Activated CD4-positive, alpha-beta T cell treated with anti-CD3 and anti-CD28 coated beads for 36 hours (primary cell): ENCODE measurements at regions not wholly inside any gene's neighbourhood (a gene's known extent, or its start where the extent isn't known, plus 50 kb on each side); places are given as distances from the start of the nearest gene placed in this dataset.
"Not testable (repeated sequence)": the region's sequence is repeated elsewhere in the genome, so short reads cannot be mapped to it uniquely, and the experiment has no call there.

Experiments
- ATAC-seq: fragments of 200-7000 bp; cut with Tn5 transposase; one replicate; pipeline ENCODE4 v1.10.0; 2021; ENCODE audit warnings: mild to moderate bottlenecking, moderate library complexity
- CTCF ChIA-PET: fragments of 350-600 bp; sonication (Branson Sonifier 250); formaldehyde crosslinking; loops from one replicate; lab custom pipeline; 2021; ENCODE audit warnings: antibody characterized with exemption; lab: Charles Lee
- POLR2A ChIA-PET: fragments of 350-600 bp; sonication (Branson Sonifier 250); formaldehyde crosslinking; loops from one replicate; lab custom pipeline; 2021; ENCODE audit warnings: antibody characterized with exemption, inconsistent platforms; lab: Charles Lee
- DNase-seq: peaks from one replicate; pipeline ENCODE4 v3.0.0-alpha.2; 2020
- H3K27ac Mint-ChIP-seq: one replicate; pipeline ENCODE4 v1.8.0; 2021; ENCODE audit warnings: mixed read lengths
- H3K27me3 Mint-ChIP-seq: one replicate; pipeline ENCODE4 v1.8.0; 2021; ENCODE audit warnings: mixed read lengths
- H3K36me3 Mint-ChIP-seq: one replicate; pipeline ENCODE4 v1.8.0; 2021; ENCODE audit warnings: low read depth, mixed read lengths
- H3K4me1 Mint-ChIP-seq: one replicate; pipeline ENCODE4 v1.8.0; 2021; ENCODE audit warnings: mixed read lengths
- H3K4me3 Mint-ChIP-seq: one replicate; pipeline ENCODE4 v1.8.0; 2021; ENCODE audit warnings: mild to moderate bottlenecking, moderate library complexity, mixed read lengths
- H3K9me3 Mint-ChIP-seq: one replicate; pipeline ENCODE4 v1.8.0; 2021; ENCODE audit warnings: low read depth, mixed read lengths
- intact Hi-C, 2 experiments: fragments of 100-400 bp; cut with DNase I in 1 of 2; cut with micrococcal nuclease in 1 of 2; formaldehyde crosslinking; loops; one replicate each; pipeline versions ENCODE4 v1.14.2 to v1.15.1; 2022 to 2024; cut with DNase I, micrococcal nuclease

DNA sequence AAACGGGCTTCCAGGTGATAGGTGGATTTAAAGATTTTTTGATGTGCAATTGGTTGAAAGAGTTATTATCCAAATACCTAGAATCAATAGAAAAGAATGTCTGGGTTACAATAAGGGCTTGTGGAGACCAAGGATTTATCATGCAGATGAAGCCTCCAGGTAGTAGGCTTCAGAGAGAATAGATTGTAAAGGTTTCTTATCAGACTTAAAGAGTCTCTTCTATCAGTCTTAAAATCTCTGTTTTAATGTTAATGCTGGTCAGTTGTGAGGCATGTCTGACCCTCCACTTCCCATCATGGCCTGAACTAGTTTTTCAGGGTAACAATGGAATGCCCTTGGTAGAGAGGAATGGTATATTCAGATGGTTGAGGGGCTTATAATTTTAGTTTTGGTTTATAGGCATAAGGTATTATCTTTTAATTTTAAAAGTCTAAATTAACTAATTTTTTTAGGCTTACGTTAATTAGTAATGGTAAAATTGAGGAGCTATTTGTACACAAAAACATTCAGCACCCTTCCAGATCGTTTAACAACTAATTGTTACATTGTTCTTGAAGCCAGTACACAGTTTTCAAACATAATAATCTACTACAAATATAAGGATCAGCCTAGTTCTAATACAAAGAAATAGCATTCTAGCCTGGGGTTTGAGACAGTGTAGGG, 704.2 kb upstream of the MBL2 start:
- Mint-ChIP-seq H3K9me3 (peaks cover under 1% of the 10 kb centered on the region), H3K4me1 (no peaks in the 10 kb centered on the region), H3K4me3 (no peak overlapping the region), H3K27ac (no peak overlapping the region), H3K27me3 (no peaks in the 10 kb centered on the region), H3K36me3 (no peaks in the 10 kb centered on the region)
- no peak for ATAC-seq
- ChIA-PET CTCF (no interaction called here), POLR2A (no interaction called here)
- intact Hi-C loops: no loop called here
- DNase-seq: no peak

DNA sequence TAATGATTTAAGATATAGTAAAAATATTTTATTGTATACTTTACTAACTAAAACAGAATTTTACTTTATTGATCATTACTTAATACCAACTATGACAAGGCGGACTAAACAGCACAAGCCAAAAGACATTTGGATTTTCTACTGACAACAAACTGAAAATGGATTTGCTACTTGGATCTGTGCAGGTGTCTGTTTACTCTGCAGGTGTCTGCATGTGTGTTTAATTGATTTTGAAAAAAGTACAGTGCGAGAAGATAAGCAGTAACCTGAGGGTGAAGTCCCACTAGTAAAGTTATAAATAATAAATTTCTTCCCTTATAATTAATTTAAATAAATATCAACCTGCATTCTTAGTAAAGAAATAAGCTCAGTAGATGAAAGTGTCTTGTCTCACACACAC, 696.8 kb upstream of the MBL2 start:
- no peaks in the 10 kb centered on the region for H3K36me3 Mint-ChIP-seq
- no peak for ATAC-seq
- POLR2A ChIA-PET: no interaction called here

DNA sequence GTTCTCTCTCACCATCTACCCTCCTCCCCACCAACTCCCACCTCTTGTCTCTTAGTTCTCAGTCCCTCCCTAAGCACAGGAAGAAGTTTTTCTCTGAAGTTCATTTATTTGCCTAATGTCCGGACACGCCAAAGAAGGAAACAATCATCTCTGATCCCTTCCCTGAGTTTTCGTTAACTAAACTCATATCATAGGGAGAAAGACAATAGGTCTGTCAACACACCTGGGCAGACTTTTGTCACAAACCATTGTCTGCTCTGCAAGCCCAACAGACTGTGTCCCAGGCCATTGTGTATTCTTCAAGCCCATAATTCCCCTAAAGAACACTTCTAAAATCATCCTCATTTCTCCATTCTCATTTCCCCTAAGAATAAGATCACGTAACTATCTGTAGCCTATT, 691.0 kb upstream of the MBL2 start:
- H3K36me3 Mint-ChIP-seq: no peaks in the 10 kb centered on the region
- intact Hi-C loops: no loop called here
- peaks cover 8% of the 10 kb centered on the region for H3K9me3 Mint-ChIP-seq
- no peak for ATAC-seq
- no peaks in the 10 kb centered on the region for H3K27me3 Mint-ChIP-seq
- H3K27ac Mint-ChIP-seq: no peak overlapping the region
- DNase-seq: no peak
- POLR2A ChIA-PET: no interaction called here
- no peaks in the 10 kb centered on the region for H3K4me1 Mint-ChIP-seq
- CTCF ChIA-PET: no interaction called here
- H3K4me3 Mint-ChIP-seq: no peak overlapping the region

More for the DNA sequence above, 696.8 kb upstream of the MBL2 start:
- DNase-seq: no peak
- CTCF ChIA-PET: no interaction called here
- intact Hi-C loops: no loop called here
- no peaks in the 10 kb centered on the region for H3K27me3 Mint-ChIP-seq
- no peak overlapping the region for H3K27ac Mint-ChIP-seq
- H3K9me3 Mint-ChIP-seq: peaks cover 3% of the 10 kb centered on the region
- H3K4me1 Mint-ChIP-seq: no peaks in the 10 kb centered on the region
- H3K4me3 Mint-ChIP-seq: no peak overlapping the region

DNA sequence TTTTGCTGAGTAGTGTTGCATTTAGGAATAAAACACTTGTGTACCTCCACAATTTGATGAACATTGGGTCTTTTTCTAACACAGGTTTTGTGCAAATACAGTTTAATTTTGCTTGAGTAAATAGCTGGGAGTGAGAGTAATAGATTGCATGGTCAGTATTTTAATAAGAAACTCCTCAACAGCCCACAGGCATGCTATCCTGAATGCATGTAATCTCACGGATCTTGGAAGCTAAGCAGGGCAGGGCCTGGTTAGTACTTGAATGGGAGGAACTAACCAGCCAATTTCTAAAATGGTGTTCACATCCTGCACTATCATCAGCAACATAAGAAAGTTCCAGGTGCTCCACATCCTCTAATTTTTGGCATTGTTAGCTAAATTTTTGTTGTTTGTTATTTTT, 685.4 kb upstream of the MBL2 start:
- ATAC-seq (no peak), DNase-seq (no peak)
- ChIA-PET CTCF (no interaction called here), POLR2A (no interaction called here)
- no peak overlapping the region for H3K4me3 Mint-ChIP-seq
- no peaks in the 10 kb centered on the region for H3K4me1 Mint-ChIP-seq
- no peaks in the 10 kb centered on the region for H3K36me3 Mint-ChIP-seq
- no peaks in the 10 kb centered on the region for H3K27me3 Mint-ChIP-seq
- intact Hi-C loops: no loop called here
- H3K27ac Mint-ChIP-seq: no peak overlapping the region
- peaks cover 3% of the 10 kb centered on the region for H3K9me3 Mint-ChIP-seq

DNA sequence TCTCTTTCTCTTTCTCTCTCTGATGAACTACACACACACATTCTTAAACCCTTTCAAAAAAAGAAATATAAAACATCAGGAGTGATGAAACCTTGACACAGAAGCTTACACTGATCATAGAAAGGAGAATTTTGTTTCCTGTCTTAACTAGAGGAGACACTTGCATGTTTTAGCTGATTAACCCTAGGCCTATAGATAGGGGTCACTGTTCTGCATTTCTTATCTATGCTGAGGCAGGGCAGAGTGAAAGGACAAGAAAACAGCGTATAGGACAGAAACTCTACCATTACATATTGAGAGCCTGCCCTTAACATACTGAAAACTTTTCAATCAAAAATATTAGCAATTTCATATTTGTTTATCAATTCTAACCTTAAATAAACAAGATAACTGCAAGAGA, 680.6 kb upstream of the MBL2 start:
- Mint-ChIP-seq H3K9me3 (no peaks in the 10 kb centered on the region), H3K4me1 (no peaks in the 10 kb centered on the region), H3K27ac (no peak overlapping the region), H3K36me3 (no peaks in the 10 kb centered on the region), H3K4me3 (no peak overlapping the region), H3K27me3 (no peaks in the 10 kb centered on the region)
- DNase-seq (no peak), ATAC-seq (no peak)
- intact Hi-C loops: no loop called here
- POLR2A ChIA-PET: no interaction called here
- CTCF ChIA-PET: no interaction called here

DNA sequence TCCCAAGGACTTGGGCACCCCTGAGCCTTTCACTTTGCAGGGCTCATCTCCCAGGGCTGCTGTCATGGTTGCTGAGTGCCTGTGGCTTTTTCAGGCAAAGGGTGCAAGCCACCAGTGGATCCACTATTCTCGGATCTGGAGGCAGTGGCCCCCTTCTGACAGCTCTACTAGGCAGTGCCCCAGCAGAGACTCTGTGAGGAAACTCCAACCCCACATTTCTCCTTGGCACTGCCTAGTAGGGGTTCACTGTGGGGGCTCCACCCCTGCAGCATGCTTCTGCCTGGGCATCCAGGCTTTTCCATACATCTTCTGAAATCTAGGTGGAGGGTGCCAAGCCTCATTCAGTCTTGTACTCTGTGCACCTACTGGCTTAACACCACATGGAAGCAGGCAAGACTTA, 675.0 kb upstream of the MBL2 start:
- POLR2A ChIA-PET: no interaction called here
- Mint-ChIP-seq H3K9me3 (peaks cover 2% of the 10 kb centered on the region), H3K4me3 (no peak overlapping the region), H3K27me3 (no peaks in the 10 kb centered on the region), H3K27ac (no peak overlapping the region), H3K4me1 (no peaks in the 10 kb centered on the region), H3K36me3 (no peaks in the 10 kb centered on the region)
- DNase-seq: no peak
- no peak for ATAC-seq
- CTCF ChIA-PET: no interaction called here
- intact Hi-C loops: no loop called here

DNA sequence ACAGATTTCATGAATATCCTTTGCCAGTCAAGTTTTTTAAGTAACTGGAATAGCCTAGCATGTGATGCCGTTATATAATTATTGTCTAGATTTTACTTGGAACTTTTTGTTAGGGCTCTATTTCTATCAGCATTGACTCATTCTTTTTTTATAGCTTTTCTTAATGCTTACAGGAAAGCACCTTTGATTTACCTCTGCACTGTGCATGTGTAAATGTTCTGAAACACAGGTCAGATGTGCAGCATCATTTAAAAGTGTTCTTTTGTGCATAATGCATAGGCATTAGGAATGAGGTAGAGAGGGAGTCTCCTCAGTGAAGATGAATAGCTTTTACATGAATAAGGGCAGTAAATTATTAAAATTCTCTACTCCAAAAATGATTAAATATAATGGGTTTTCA, 669.3 kb upstream of the MBL2 start:
- ChIA-PET POLR2A (no interaction called here), CTCF (no interaction called here)
- no peak for ATAC-seq

DNA sequence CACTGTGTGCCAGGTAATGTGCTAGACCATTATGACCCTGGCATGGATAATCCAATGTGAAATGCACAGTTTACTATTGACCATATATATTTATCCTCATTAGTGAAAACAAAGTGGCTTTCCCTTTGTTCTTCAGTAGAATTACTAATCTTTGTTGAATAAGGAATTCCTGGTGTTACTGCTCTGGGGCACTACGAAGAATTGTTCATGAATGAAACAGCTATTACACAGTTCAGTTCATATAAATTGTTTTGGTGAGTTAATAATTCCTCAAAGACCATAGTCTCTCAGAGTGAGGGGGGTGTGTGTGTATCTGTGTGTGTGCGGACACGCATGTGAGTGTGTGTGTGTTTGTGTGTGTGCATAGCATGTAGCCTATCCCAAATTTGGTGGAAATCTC, 668.0 kb upstream of the MBL2 start:
- intact Hi-C loops: no loop called here
- Mint-ChIP-seq H3K27ac (no peak overlapping the region), H3K36me3 (no peaks in the 10 kb centered on the region), H3K4me1 (no peaks in the 10 kb centered on the region), H3K27me3 (no peaks in the 10 kb centered on the region), H3K9me3 (peaks cover 3% of the 10 kb centered on the region), H3K4me3 (no peak overlapping the region)
- ChIA-PET POLR2A (no interaction called here), CTCF (no interaction called here)
- ATAC-seq (no peak), DNase-seq (no peak)

More for the DNA sequence above, 669.3 kb upstream of the MBL2 start:
- intact Hi-C loops: no loop called here
- peaks cover 3% of the 10 kb centered on the region for H3K9me3 Mint-ChIP-seq
- no peak overlapping the region for H3K4me3 Mint-ChIP-seq
- DNase-seq: no peak
- H3K36me3 Mint-ChIP-seq: no peaks in the 10 kb centered on the region
- H3K27me3 Mint-ChIP-seq: no peaks in the 10 kb centered on the region
- no peaks in the 10 kb centered on the region for H3K4me1 Mint-ChIP-seq
- no peak overlapping the region for H3K27ac Mint-ChIP-seq

DNA sequence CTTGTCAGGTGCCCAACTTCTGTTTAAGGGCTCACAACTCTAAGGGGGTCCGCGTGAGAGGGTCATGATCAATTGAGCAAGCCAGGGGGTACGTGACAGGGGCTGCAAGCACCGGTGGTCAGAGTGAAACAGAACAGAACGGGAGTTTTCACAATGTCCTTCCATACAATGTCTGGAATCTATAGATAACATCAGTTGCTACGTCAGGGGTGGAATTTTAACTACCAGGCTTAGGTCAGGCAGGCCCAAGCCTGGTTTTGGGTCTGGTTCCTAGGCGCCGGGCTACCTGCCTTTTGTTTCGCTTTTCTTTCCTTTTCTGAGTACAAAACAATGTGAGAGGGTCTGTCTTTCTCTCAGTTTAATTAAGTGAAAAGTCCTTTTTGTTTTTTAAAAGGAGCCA, 666.5 kb upstream of the MBL2 start:
- H3K9me3 Mint-ChIP-seq, intact Hi-C loops, H3K36me3 Mint-ChIP-seq: not testable (repeated sequence)

DNA sequence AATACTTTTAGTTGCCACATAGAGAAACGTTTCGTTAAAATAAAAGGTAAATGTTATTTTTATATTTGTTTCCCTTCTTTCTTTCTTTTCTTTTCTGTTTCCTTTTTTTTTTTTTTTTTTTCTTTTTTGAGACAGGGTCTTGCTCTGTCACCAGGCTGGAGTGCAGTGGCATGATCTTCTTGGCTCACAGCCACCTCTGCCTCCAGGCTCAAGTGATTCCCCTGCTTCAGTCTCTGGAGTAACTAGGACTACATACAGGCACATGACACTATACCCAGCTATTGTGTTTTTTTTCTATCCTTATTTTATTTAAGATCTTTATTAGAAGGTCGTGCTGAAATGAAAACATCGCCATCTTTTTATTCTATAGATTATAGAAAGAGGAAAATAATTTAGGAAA, 661.8 kb upstream of the MBL2 start:
- intact Hi-C loops: no loop called here
- no peaks in the 10 kb centered on the region for H3K4me1 Mint-ChIP-seq
- no peaks in the 10 kb centered on the region for H3K36me3 Mint-ChIP-seq
- H3K27me3 Mint-ChIP-seq: no peaks in the 10 kb centered on the region
- no peak for DNase-seq
- no peak overlapping the region for H3K4me3 Mint-ChIP-seq
- no peak overlapping the region for H3K27ac Mint-ChIP-seq
- no peak for ATAC-seq
- POLR2A ChIA-PET: no interaction called here
- peaks cover 3% of the 10 kb centered on the region for H3K9me3 Mint-ChIP-seq
- CTCF ChIA-PET: no interaction called here

More for the DNA sequence above, 666.5 kb upstream of the MBL2 start:
- H3K4me1 Mint-ChIP-seq, POLR2A ChIA-PET, H3K27ac Mint-ChIP-seq, DNase-seq, ATAC-seq, CTCF ChIA-PET, H3K4me3 Mint-ChIP-seq, H3K27me3 Mint-ChIP-seq: not testable (repeated sequence)

DNA sequence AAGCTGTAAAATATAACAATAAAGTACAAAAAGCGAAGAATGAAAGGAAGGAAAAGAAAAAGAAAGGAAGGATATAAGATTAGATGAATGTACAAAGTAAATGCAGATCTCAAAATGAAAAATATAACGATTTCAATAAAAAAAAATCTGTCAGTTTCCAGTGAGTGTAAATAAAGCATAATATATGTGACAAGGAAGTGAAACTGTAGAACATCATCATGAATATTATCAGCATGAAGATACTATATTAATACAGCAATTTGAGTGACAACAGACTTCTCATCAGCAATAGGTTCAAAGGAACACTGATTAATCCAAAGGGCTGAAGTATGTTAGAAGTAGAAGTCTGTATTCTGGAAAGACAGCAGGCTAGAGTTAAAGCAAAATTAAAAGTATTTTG, 659.5 kb upstream of the MBL2 start:
- Mint-ChIP-seq H3K27ac (no peak overlapping the region), H3K4me3 (no peak overlapping the region), H3K9me3 (no peaks in the 10 kb centered on the region), H3K27me3 (no peaks in the 10 kb centered on the region), H3K36me3 (no peaks in the 10 kb centered on the region), H3K4me1 (no peaks in the 10 kb centered on the region)
- intact Hi-C loops: no loop called here
- ATAC-seq (no peak), DNase-seq (no peak)
- ChIA-PET CTCF (interaction anchor here (0.9 kb wide), 1 partner anchor 19 kb away, joined by 3 read pairs; no protein-coding TSS in a partner anchor), POLR2A (no interaction called here)

DNA sequence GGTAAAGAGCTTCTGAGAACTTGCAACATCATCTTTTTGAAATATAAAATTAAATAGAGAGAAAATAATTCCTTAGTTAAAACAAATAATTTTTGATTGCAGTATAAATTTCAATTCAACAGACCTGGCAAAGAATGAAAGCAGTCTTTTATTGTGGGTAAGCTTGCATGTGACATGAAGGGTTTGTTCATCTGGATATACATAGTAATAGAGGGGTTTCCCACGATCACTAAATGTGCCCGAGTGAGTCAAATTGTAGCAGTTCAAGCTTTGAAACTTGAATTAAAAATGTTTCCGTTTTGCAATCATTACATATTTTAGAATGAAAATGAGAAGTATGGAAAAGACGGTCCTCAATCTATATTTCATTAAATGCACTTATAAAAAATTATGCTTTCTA, 658.4 kb upstream of the MBL2 start:
- DNase-seq (no peak), ATAC-seq (no peak)
- intact Hi-C loops: no loop called here
- Mint-ChIP-seq H3K27me3 (no peaks in the 10 kb centered on the region), H3K4me1 (no peaks in the 10 kb centered on the region), H3K27ac (no peak overlapping the region), H3K36me3 (no peaks in the 10 kb centered on the region), H3K9me3 (peaks cover 3% of the 10 kb centered on the region), H3K4me3 (no peak overlapping the region)
- POLR2A ChIA-PET: no interaction called here
- CTCF ChIA-PET: interaction anchor here (0.6 kb wide), 1 partner anchor 1796 kb away, joined by 3 read pairs; no protein-coding TSS in a partner anchor
